ENCODE measurements at regions not wholly inside any gene's neighbourhood (a gene's known extent, or its start where the extent isn't known, plus 50 kb on each side); places are given as distances from the start of the nearest gene placed in this dataset.

- DNase-seq (ENCODE audit: low read depth): no peak
Measured at GRCh38 chr14:101482066-101482465, 79.2 kb upstream of the DIO3 start.

DNA sequence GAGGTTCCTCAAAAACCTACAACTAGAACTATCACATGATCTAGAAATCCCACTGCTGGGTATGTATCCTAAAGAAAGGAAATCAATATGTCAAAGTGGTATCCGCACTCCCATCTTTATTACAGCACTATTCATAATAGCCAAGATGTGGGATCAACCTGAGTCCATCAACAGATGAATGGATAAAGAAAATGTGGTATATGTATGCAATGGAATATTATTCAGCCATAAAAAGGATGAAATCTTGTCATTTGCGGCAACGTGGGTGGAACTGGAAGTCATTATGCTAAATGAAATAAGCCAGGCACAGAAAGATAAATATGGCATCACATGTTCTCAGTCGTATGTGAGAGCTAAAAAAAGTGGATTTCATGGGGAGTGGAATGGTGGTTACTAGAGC is 77.5 kb upstream of the DIO3 start:
- DNase-seq (ENCODE audit: low read depth): no peak

DNA sequence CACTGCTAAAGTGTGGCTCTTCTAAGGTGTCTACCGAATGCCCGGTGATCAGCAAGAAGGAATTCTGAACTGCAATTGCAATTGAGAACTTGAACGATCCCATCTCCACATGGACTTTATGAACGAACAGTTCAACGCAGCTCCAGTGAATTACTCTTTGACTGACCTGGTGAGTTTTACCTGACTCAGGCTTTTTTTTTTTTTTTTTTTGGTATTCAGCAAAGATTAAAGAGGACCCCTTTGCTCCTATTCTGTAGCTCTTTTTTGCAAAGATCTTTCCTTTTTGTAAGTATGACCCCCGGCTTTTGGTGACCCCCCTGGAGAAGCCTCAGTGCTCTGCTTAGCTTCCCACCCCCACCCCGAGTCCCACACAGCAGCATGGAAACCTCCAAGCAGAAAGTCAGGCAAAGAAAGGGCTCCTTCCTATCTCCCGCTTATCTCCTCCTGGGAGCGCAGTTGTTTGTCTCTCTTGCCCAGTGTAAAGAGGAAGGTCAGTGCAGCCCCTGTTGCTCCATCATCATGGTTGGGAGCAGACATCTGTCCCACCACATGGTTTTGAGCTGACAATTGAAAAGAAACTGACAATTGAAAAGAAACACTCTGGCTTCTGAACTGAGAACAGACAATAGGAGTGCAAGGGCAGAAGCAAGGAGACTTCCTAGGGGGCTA is 72.1 kb upstream of the DIO3 start:
- no peak for DNase-seq (ENCODE audit: low read depth)

GRCh38 chr14:101490771-101491170 is 70.5 kb upstream of the DIO3 start:
- no peak for DNase-seq (ENCODE audit: low read depth)

GRCh38 chr14:101491841-101492240 is 69.5 kb upstream of the DIO3 start:
- no peak for DNase-seq (ENCODE audit: low read depth)

GRCh38 chr14:101492716-101493115 is 68.6 kb upstream of the DIO3 start:
- DNase-seq (ENCODE audit: low read depth): no peak

GRCh38 chr14:101494826-101495225 is 66.5 kb upstream of the DIO3 start:
- DNase-seq (ENCODE audit: low read depth): no peak

GRCh38 chr14:101495284-101495683 is 66.0 kb upstream of the DIO3 start:
- no peak for DNase-seq (ENCODE audit: low read depth)

- no peak for DNase-seq (ENCODE audit: low read depth)
Measured at GRCh38 chr14:101495827-101496775, 65.2 kb upstream of the DIO3 start.

DNA sequence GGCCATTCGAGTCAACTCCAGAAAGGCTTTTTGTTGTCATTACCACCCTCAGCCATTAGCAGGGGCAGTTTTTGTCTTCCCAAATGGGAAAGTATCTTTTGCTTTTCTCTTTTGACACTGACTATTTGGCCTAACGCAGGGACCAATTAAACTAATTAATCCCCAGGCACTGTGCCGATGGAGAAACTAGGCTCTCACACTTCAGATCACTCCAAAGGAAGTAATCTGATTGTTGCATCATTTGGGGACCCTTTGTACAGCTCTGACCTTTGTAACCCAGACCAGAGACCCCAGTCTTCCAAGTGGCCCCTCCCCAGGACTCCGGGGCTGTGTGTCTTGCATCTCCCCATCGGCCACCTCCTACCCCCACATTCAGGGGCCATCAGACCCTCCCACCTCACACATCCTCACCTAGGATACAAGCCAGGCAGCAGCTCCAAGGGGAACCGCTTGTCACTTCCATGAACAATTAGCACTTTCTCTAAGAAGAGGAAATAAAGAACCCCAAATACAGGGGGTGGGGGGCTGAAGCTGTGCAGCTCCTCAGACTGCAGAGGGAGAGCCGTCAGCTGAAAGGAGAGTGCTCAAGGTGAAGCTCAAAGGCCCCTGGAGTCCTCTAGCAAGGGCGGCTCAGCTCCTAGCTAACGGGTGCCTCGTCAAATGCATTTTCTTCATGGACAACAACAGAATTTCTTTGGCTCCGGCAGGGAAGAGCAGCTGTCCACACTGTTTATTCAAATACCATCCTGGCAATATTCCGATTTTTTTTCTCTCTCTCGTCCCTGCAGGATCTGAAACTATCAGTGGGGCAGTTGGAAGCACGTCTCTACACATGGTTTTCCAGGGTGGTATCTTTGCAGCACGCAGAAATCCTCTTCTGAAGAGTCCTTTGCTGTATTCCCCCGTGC is 64.3 kb upstream of the DIO3 start:
- DNase-seq (ENCODE audit: low read depth): no peak

DNA sequence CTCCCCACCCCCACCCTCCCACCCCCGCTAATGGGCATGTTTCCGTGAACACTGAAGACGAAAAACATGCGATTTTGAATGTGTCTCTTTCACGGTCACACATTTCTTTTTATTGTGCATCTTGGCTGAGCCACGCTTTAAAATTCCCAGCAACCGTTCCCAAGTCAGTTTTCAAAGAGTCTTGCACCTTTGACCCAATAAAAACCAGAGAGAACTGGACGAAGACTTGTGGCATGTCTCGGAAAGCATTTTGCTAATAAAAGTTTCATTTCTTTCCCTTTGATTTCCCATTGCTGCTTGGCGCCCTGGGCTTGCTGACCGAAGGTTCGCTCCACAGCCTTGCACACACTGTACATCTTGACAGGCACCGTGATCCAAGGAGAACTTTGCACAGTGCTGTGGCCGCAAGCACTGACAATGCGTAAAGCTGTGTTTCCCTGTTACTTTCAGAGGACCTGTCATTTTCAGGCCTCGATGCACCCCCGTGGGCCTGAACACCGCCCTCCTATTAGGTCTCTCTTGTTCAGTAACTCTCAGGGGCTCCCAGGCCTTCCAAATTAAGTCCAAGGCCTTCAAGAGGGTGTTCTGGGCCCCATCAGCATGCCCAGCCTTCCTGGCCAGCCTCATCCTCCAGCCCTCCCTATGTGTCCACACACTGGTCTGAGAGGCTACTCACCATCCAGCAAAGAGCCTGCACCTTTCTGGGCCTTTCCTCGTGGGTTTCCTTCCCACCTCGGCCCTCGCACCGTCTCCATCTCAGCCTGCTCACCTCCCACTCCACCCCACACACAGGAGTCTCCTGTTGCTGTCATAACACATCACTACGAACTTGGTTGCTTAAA is 63.4 kb upstream of the DIO3 start:
- DNase-seq (ENCODE audit: low read depth): no peak

GRCh38 chr14:101498526-101498860 is 62.8 kb upstream of the DIO3 start:
- DNase-seq (ENCODE audit: low read depth): no peak

- no peak for DNase-seq (ENCODE audit: low read depth)
Measured at GRCh38 chr14:101499080-101499479, 62.2 kb upstream of the DIO3 start.

DNA sequence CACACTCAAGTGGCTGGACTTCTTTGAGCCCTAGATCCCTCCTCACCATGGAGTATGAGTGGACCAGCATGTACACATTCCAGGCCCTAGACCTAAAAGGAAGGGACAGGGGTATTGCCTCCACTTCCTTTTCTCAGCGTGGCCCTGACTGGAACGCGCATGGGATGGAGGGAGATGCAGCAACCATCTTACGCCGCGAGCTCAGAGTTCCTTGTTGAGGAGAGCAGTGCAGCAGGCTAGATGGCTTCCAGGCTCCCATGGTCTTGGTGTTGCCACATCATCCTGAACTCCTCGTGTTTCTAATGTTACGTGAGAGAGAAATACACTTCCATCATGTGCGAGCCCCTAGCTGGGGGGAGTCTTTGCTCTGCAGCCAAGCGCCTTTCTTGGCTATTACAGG is 61.8 kb upstream of the DIO3 start:
- no peak for DNase-seq (ENCODE audit: low read depth)

GRCh38 chr14:101500061-101500460 is 61.2 kb upstream of the DIO3 start:
- DNase-seq (ENCODE audit: low read depth): no peak

GRCh38 chr14:101500681-101501080 is 60.6 kb upstream of the DIO3 start:
- no peak for DNase-seq (ENCODE audit: low read depth)

DNA sequence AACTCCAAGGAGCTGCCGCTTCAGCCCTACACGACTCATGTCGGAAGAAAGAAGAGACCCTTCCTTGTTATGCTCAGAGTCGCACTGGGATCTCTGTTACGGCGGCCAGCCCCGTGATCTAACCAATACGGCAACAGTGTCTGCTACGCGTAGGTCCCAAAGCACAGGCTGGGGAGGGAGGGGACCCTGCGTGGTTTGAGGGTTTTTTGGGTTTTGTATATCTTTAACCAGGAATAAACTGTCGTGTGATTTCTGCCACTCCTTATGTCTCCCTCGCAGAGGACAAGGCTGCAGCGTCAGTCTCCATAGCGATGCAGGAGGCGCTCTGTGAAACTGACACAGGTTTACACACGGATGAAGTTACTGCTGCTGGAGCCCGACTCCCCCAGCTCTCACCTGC is 60.0 kb upstream of the DIO3 start:
- no peak for DNase-seq (ENCODE audit: low read depth)

GRCh38 chr14:101501858-101502615 is 59.3 kb upstream of the DIO3 start:
- DNase-seq (ENCODE audit: low read depth): no peak

DNA sequence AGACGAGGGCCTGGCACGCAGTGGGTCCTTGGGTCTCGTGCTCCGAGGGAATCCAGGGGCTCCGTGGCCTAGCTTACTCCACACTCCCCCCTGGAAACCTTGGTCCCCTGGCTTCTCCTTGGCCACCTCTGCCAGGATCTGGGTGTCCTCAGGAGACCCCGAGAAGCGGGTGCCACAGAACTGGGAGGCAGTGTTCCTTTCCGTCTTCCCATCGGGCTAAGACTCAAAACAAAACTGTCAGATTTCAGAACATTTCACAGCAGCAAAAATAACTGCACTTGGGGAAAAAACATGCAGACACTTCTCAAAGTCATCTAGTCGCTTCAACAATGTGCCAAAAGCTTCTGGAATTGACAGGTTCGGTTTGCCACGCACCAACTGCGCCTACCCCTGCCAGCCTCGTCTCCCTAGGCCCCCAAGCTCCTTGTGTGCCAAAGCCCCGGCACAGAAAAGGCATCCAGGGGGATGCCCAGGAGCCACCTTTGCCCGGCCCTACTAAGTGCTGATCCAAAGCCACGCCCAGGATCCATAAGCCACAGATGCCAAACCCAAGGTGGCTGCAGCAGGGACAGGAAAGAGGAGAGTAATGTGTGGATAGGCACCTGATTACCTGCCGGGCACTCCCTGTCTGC is 58.4 kb upstream of the DIO3 start:
- no peak for DNase-seq (ENCODE audit: low read depth)

DNA sequence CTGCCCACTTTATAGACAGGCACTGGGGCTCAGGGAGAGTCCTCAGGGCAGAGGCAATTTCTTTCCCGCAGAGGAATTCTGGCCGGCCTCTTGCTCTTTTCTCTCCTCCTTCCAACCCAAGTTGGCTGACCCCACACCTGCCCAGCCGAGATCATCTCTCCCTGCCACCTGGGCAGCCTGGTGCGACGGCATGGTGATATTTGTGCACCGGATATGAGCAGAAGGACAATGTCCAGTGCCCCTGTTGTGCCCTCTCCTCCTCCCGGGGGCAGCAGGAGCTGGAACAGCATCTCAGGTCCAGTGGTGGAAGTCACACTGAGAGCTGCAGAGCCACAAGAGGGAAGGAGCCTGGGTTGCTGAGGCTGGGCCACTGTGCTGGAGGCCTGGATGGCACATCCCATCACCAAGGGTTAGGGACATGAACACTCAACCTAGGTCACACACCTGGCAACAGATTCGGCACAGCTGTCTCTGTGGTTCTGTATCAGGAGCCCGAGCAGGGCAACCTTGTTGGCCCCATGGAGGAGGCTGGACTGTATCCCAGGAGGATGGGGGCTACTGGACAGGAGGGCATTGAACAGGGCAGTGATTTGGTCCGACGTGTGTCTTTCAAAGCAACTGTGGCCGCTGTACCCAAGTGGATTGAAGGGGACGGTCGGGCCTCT is 57.7 kb upstream of the DIO3 start:
- no peak for DNase-seq (ENCODE audit: low read depth)

Measured in HS-27A (cell line).